ENCODE measurements at regions not wholly inside any gene's neighbourhood (a gene's known extent, or its start where the extent isn't known, plus 50 kb on each side); places are given as distances from the start of the nearest gene placed in this dataset.

- TF ChIP-seq CTCF (IDR thresholded peaks at IDR 0.05; ENCODE audit: insufficient read depth, low read length, poor library complexity, severe bottlenecking) (no peak), EZH2phosphoT487 (conservative IDR thresholded peaks at IDR 0.05; ENCODE audit: low read length) (no peak)
These were observed 579.9 kb downstream of the MAFB start for GRCh38 chr20:40109136-40109535.

Measured in SU-DHL-6 (cell line).